K562 (cell line): ENCODE measurements at regions not wholly inside any gene's neighbourhood (a gene's known extent, or its start where the extent isn't known, plus 50 kb on each side); places are given as distances from the start of the nearest gene placed in this dataset.

Experiments used
- CTCF ChIP-seq, 3 experiments: IDR thresholded peaks in 2 of 3; conservative IDR thresholded peaks in 1 of 3; 2 replicates each; pipeline ENCODE4 v1.5.1; 2011 to 2012; ENCODE audit warnings: low read length in 3 of 3, mild to moderate bottlenecking in 3 of 3, control low read depth in 2 of 3, improper control_type of control experiment in 1 of 3, inconsistent platforms in 1 of 3, low read depth in 1 of 3, mixed read lengths in 1 of 3, moderate library complexity in 1 of 3; ENCODE audit not compliant: insufficient read depth in 2 of 3
- DPF2 ChIP-seq: fragments of 450-650 bp; IDR thresholded peaks from 2 replicates; pipeline ENCODE4 v1.6.1; 2016
- MAFF ChIP-seq: IDR thresholded peaks from 2 replicates; pipeline ENCODE4 v1.6.1; 2012; ENCODE audit warnings: low read length, improper control_type of control experiment
- NFYB ChIP-seq: IDR thresholded peaks from 2 replicates; pipeline ENCODE4 v1.6.1; 2011; ENCODE audit warnings: mild to moderate bottlenecking, moderate library complexity; ENCODE audit not compliant: insufficient read length; ENCODE audit errors: extremely low read depth
- STAT6 ChIP-seq: sonication (generic); formaldehyde crosslinking; IDR thresholded peaks from 2 replicates; pipeline ENCODE4 v1.8.1; 2023; ENCODE audit warnings: mild to moderate bottlenecking, missing genetic modification reagents
- TBP ChIP-seq: optimal IDR thresholded peaks from 2 replicates; pipeline ENCODE3; 2011; ENCODE audit warnings: low read depth, low read length, improper control_type of control experiment

GRCh38 chr6:23367311-23367710, 758.7 kb upstream of the NRSN1 start:
- no peak for TF ChIP-seq STAT6
- TF ChIP-seq DPF2, result no peak
- TF ChIP-seq NFYB, result no peak
- no peak for TF ChIP-seq MAFF
- no peak for TF ChIP-seq CTCF (IDR thresholded peaks at IDR 0.05 in 2 of 3, conservative IDR thresholded peaks at IDR 0.05 in 1 of 3; ENCODE audit: insufficient read depth in 2 of 3, low read depth in 1 of 3, low read length in 3 of 3)
- no peak for TF ChIP-seq TBP
